Activated B cell treated with CpG ODN at 0.5 μM for 24 hours (primary cell): ENCODE measurements at regions not wholly inside any gene's neighbourhood (a gene's known extent, or its start where the extent isn't known, plus 50 kb on each side); places are given as distances from the start of the nearest gene placed in this dataset.

Source experiments
- ATAC-seq: fragments of 200-7000 bp; cut with Tn5 transposase; one replicate; pipeline ENCODE4 v1.10.0; 2021; ENCODE audit warnings: low read depth, mild to moderate bottlenecking, moderate library complexity
- CTCF ChIA-PET: fragments of 350-600 bp; sonication (Branson Sonifier 250); formaldehyde crosslinking; loops from one replicate; lab custom pipeline; 2021; ENCODE audit warnings: antibody characterized with exemption; lab: Charles Lee
- POLR2A ChIA-PET: fragments of 350-600 bp; sonication (Branson Sonifier 250); formaldehyde crosslinking; loops from one replicate; lab custom pipeline; 2021; ENCODE audit warnings: antibody characterized with exemption; lab: Charles Lee
- DNase-seq: peaks from one replicate; pipeline ENCODE4 v3.0.0; 2022
- H3K27ac Mint-ChIP-seq: one replicate; pipeline ENCODE4 v1.8.0; 2020; ENCODE audit warnings: mixed read lengths
- H3K27me3 Mint-ChIP-seq: one replicate; pipeline ENCODE4 v1.8.0; 2021; ENCODE audit warnings: mixed read lengths
- H3K36me3 Mint-ChIP-seq: one replicate; pipeline ENCODE4 v1.8.0; 2021; ENCODE audit warnings: low read depth, mixed read lengths
- H3K4me1 Mint-ChIP-seq: one replicate; pipeline ENCODE4 v1.8.0; 2021; ENCODE audit warnings: mixed read lengths
- H3K4me3 Mint-ChIP-seq: one replicate; pipeline ENCODE4 v1.8.0; 2020; ENCODE audit warnings: mild to moderate bottlenecking, mixed read lengths
- H3K9me3 Mint-ChIP-seq: one replicate; pipeline ENCODE4 v1.8.0; 2020; ENCODE audit warnings: mixed read lengths
- intact Hi-C: fragments of 100-400 bp; cut with micrococcal nuclease; formaldehyde crosslinking; loops from one replicate; pipeline ENCODE4 v1.15.1; 2024
- TF ChIP-seq, protein P1 (sequence below): fragments of 200-600 bp; IDR thresholded peaks from one replicate; pipeline ENCODE4 v1.8.0; 2022; ENCODE audit warnings: antibody characterized with exemption, mild to moderate bottlenecking

DNA sequence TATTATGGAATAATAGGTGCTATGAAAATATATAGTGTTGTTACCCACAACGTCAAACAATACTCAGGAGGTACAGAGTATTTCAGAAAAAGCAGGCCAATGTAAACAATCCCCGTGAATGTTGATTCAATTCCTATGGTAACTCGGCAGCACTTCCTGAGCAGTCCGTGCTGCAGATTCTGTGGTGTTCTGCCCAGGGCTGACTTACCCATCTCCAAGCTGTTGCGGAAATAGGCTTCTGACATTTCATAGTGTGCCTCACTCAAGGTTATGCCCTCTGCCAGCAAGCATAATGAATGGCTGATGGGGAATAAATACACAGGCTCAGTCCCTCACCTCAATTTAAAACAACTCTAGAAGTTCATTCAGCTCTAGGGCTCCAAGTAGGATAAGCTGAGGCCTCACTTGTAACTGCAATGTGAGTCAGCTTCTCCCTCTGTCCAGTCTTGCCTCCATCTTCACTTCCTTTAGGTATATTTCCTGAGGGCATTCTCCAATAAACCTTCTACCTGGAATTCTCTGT is 177.6 kb downstream of the GNAI1 start:
- H3K4me3 Mint-ChIP-seq: no peak overlapping the region
- H3K27ac Mint-ChIP-seq: no peak overlapping the region
- DNase-seq: no peak
- H3K4me1 Mint-ChIP-seq: no peaks in the 10 kb centered on the region
- ATAC-seq: no peak
- H3K27me3 Mint-ChIP-seq: no peaks in the 10 kb centered on the region
- ChIA-PET CTCF (no interaction called here), POLR2A (no interaction called here)
- peaks cover 2% of the 10 kb centered on the region for H3K9me3 Mint-ChIP-seq
- TF ChIP-seq, protein P1, sequence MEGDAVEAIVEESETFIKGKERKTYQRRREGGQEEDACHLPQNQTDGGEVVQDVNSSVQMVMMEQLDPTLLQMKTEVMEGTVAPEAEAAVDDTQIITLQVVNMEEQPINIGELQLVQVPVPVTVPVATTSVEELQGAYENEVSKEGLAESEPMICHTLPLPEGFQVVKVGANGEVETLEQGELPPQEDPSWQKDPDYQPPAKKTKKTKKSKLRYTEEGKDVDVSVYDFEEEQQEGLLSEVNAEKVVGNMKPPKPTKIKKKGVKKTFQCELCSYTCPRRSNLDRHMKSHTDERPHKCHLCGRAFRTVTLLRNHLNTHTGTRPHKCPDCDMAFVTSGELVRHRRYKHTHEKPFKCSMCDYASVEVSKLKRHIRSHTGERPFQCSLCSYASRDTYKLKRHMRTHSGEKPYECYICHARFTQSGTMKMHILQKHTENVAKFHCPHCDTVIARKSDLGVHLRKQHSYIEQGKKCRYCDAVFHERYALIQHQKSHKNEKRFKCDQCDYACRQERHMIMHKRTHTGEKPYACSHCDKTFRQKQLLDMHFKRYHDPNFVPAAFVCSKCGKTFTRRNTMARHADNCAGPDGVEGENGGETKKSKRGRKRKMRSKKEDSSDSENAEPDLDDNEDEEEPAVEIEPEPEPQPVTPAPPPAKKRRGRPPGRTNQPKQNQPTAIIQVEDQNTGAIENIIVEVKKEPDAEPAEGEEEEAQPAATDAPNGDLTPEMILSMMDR: no peak
- intact Hi-C loops: no loop called here
- no peaks in the 10 kb centered on the region for H3K36me3 Mint-ChIP-seq

DNA sequence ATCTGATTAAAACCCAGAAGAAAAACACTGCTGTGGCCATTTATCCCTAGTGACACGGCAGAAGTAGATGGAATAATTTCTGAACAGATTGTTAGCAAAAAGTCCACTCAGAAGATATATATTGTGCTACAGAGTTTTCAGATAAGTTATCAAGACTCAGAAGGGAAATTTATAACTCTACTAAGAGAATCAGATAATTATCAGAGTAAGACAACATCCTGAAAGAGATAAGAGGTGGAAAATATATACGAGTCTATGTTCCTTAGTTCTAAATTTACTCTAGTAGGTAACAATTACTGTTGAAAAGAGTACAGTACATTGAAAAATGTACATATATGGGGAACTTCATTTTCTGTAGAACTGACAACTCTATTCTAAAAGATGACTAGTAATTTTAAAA is 176.7 kb downstream of the GNAI1 start:
- H3K4me3 Mint-ChIP-seq: no peak overlapping the region
- POLR2A ChIA-PET: no interaction called here
- H3K27me3 Mint-ChIP-seq: no peaks in the 10 kb centered on the region
- intact Hi-C loops: no loop called here
- DNase-seq: no peak
- no peak overlapping the region for H3K27ac Mint-ChIP-seq
- no peaks in the 10 kb centered on the region for H3K4me1 Mint-ChIP-seq
- H3K36me3 Mint-ChIP-seq: no peaks in the 10 kb centered on the region
- TF ChIP-seq, protein P1: no peak
- H3K9me3 Mint-ChIP-seq: peaks cover 4% of the 10 kb centered on the region
- no peak for ATAC-seq
- CTCF ChIA-PET: no interaction called here

DNA sequence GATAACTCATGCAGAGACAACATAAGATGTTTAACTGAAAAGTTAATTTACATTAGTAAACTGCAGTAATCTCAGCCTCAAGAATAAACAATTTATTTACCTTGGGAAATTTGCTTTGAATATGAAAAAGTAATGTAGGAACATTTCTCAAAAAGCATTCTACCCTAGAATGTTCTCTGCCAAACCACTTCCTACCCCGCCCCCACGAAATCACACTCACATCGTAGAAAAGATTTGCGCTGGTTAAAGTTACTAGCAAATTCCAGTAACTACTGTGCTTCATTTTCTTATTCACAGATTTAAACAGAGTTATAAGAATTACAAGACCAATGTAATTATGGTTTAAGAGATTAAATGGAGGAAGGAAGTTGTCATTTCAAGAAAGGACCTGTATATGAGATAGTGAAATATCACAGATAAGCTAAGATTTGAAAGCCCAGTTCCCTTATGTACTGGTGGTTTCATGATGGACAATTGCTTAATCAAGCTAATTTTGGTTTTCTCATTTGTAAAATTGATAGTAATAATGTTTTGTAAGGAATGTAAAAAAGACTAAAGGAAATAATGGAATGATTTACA is 175.4 kb downstream of the GNAI1 start:
- ATAC-seq (no peak), DNase-seq (no peak)
- Mint-ChIP-seq H3K27ac (no peak overlapping the region), H3K27me3 (no peaks in the 10 kb centered on the region), H3K9me3 (peaks cover 2% of the 10 kb centered on the region), H3K36me3 (no peaks in the 10 kb centered on the region), H3K4me1 (no peaks in the 10 kb centered on the region), H3K4me3 (no peak overlapping the region)
- ChIA-PET POLR2A (no interaction called here), CTCF (no interaction called here)
- TF ChIP-seq, protein P1: no peak
- intact Hi-C loops: no loop called here

DNA sequence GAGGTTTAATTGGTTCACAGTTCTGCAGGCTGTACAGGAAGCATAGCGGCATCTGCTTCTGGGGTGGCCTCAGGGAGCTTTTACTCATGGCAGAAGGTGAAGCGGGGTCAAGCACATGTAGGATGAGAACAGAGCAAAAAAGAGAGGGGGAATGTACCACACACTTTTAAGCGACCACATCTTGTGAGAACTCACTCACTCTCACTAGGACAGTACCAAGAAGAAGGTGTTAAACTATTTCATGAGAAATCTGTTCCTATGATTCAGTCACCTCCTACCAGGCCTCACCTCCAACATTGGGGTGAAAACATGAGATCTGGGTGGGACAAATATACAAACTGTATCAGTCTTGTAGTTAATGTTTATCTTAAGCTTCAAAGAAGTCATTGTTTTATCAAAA is 174.7 kb downstream of the GNAI1 start:
- H3K27ac Mint-ChIP-seq: no peak overlapping the region
- intact Hi-C loops: no loop called here

DNA sequence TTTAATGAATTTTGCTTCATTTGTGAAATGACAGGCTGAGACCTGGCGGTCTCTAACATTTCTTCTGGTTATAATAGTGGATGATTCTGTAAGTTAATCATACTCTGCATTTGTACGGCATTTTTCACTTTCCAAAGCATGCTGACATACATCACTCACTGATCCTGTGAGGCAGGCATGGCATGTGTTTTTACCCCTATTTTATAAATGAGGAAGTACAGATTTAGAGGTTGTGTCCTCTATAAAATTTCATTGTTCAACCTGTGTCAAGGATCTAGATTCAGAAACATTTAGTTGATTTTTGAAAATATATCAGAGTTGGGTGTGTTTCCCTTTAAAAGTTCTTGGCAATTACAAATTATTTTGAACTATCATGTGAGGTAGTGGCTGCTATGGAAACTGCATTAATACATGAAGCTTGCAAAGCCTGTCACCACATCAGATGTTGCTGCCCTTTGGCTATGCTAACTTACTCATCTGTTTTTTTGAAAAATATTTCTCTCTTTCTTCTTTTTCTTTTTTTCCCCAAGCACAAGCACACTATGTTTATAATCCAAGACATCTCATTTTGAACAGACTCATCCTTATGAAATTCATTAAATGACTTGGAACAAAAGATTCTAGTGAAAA is 172.7 kb downstream of the GNAI1 start:
- H3K4me3 Mint-ChIP-seq: no peak overlapping the region
- ChIA-PET POLR2A (no interaction called here), CTCF (no interaction called here)
- no peaks in the 10 kb centered on the region for H3K4me1 Mint-ChIP-seq
- intact Hi-C loops: no loop called here
- ATAC-seq: no peak
- no peak overlapping the region for H3K27ac Mint-ChIP-seq
- no peaks in the 10 kb centered on the region for H3K36me3 Mint-ChIP-seq
- TF ChIP-seq, protein P1: no peak
- no peaks in the 10 kb centered on the region for H3K27me3 Mint-ChIP-seq
- no peak for DNase-seq
- peaks cover 2% of the 10 kb centered on the region for H3K9me3 Mint-ChIP-seq

More for the DNA sequence above, 174.7 kb downstream of the GNAI1 start:
- H3K9me3 Mint-ChIP-seq: peaks cover 2% of the 10 kb centered on the region
- H3K36me3 Mint-ChIP-seq: no peaks in the 10 kb centered on the region
- DNase-seq: no peak
- ATAC-seq: no peak
- H3K4me1 Mint-ChIP-seq: no peaks in the 10 kb centered on the region
- CTCF ChIA-PET: no interaction called here
- H3K27me3 Mint-ChIP-seq: no peaks in the 10 kb centered on the region
- H3K4me3 Mint-ChIP-seq: no peak overlapping the region
- TF ChIP-seq, protein P1: no peak
- POLR2A ChIA-PET: no interaction called here
